A172 (cell line): ENCODE measurements at regions not wholly inside any gene's neighbourhood (a gene's known extent, or its start where the extent isn't known, plus 50 kb on each side); places are given as distances from the start of the nearest gene placed in this dataset.
A peak's percentile ranks its signal among the peaks of the same experiment; 100 is the strongest.

Experiments
- DNase-seq: peaks from one replicate; pipeline ENCODE4 v3.0.0-alpha.2; 2015; ENCODE audit warnings: low spot score

- no peak for DNase-seq
These were observed 393.8 kb downstream of the ZNF385D start for GRCh38 chr3:21357241-21357640.

GRCh38 chr3:21356402-21356801 lies 394.6 kb downstream of the ZNF385D start:
- peak; percentile 30 for DNase-seq

- peak; percentile 19 for DNase-seq
These were observed 405.5 kb downstream of the ZNF385D start for GRCh38 chr3:21345382-21345976.

GRCh38 chr3:21331857-21332256 lies 419.2 kb downstream of the ZNF385D start:
- no peak for DNase-seq

- DNase-seq = peak; percentile 4
These were observed 419.7 kb downstream of the ZNF385D start for GRCh38 chr3:21331321-21331720.

- peak; percentile 32 for DNase-seq
These were observed 420.7 kb downstream of the ZNF385D start for GRCh38 chr3:21330293-21330692.

GRCh38 chr3:21328711-21329390 lies 422.2 kb downstream of the ZNF385D start:
- DNase-seq = no peak

DNA sequence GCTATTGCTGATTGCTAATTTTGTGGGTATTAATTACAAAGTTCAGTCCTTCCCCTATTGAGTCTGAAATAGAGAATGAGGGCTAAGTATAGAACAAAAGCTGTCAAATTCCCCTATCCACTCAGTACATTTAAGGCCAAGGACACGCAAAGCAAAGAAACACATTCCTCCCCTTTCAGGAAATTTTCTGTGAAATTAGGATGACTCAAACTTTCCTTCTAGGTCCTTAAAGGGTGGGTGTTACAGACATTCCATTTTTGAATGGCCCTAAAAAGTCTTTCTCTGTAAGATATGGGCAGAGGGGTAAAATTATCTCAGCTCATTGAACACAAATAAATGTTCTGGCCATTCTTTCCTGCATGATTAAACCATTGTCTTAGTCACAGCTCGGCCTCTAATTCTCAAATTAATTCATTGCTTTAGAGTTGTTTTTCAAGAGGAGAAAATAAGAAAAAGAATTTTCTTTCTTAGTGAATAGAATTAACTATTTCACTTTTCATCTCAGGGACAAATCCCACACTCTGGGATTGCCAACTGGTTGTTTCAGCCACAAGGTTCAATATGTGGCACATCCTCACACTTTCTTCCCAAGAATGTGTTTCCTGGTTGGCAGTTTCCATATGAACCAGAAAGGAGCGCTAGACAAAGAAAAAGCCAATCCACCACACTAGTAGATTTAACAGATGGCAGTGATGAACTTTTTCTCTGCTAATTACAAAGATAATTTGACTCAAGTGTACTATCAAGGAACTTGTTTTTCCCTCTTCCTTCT lies 424.1 kb downstream of the ZNF385D start:
- no peak for DNase-seq

- DNase-seq = no peak
These were observed 436.3 kb downstream of the ZNF385D start for GRCh38 chr3:21314688-21315087.

DNA sequence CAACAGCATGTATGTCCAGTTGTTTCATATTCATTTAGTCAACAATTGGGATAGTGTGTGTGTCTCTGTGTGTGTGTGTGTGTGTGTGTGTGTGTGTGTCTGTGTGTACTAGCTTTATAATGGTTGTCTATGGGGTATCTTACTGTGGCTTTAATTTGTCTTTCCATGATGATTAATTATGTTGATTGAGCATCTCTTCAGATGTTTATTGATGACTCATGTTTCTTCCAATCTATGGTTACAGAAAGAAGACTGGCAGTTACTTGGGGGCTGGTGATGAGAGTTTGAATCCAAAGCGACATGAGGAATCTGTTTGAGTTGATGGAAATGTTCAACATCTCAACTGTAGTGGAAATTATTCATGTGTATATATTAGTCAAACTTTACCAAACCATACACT lies 440.1 kb downstream of the ZNF385D start:
- no peak for DNase-seq

DNA sequence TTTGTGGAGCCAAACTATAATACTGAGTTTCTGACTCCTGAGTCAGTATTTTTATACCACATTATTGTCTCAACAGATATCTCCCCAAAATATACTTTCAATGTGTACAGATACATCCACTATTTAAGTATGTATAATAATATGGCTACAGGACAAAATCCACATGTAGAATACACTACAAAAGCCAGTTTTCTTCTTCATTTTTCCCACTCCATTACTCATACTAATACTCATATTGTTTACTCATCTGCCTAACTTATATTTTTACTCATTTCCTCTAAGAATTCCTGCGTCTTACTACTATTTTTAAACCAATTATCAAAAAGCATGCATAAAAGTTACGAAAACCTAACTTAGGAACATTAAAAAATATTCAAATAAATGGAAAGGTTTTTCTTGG lies 440.8 kb downstream of the ZNF385D start:
- no peak for DNase-seq

DNA sequence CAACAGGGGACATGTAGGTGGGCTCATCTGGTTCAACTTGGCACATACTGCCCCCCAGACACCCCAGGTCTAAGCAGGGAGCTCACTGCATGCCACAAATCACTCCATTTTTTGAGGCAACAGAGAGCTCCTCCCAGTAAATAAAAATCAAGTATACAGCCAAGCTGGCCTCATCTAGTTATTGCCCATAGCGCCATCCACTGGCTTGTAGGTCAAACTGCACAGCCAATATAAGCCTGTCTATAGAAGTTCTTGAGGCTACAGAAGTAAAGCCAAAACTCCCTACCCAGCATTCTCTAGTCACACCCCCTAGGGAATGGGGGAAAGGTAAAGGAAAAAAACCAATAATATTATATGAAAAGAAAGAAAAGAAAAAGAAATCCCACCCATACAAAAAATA lies 453.7 kb downstream of the ZNF385D start:
- no peak for DNase-seq

DNA sequence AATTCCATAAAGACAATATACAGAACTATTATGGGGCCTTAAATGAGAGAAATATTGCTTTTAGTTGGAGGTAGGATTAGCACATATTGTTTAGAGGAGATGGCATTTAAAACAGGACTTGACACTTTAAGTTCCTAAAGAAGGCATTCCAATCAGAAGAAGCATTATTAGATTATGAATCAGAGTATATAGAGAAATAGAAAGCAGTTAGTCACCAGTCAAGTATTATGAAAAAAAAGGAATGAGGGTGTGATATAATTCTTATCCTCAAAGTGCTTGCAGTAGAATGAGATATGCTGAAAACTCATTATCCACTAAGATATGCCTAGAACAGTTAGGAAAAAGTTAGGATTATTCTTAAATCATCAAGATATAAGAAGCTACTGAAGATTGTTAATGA lies 456.2 kb downstream of the ZNF385D start:
- peak; percentile 52 for DNase-seq

GRCh38 chr3:21292971-21293370 lies 458.0 kb downstream of the ZNF385D start:
- no peak for DNase-seq

GRCh38 chr3:21290557-21290956 lies 460.5 kb downstream of the ZNF385D start:
- no peak for DNase-seq

GRCh38 chr3:21274079-21274571 lies 476.9 kb downstream of the ZNF385D start:
- peak; percentile 31 for DNase-seq

- DNase-seq = peak; percentile 24
These were observed 477.6 kb downstream of the ZNF385D start for GRCh38 chr3:21273259-21274025.

GRCh38 chr3:21271606-21272016 lies 479.4 kb downstream of the ZNF385D start:
- no peak for DNase-seq

DNA sequence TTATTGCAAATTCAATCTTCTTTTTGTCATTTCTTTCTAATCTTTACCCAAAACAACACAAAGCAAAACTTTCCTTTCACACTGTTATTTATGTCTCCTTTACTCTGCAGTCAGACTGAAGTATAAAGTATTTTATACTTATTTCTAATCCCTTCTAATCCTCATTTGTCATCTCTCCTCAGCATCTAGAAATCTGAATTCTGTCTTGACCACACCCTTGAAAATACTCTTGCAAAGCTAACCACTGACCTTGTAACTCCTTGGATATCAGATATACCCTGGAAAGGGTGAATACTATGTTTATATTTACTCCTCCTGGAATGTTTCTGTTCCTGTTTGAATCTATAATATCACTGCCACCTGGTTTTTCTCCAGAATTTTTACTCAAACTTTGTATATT lies 481.1 kb downstream of the ZNF385D start:
- DNase-seq = no peak

GRCh38 chr3:21260507-21260906 lies 490.5 kb downstream of the ZNF385D start:
- no peak for DNase-seq

DNA sequence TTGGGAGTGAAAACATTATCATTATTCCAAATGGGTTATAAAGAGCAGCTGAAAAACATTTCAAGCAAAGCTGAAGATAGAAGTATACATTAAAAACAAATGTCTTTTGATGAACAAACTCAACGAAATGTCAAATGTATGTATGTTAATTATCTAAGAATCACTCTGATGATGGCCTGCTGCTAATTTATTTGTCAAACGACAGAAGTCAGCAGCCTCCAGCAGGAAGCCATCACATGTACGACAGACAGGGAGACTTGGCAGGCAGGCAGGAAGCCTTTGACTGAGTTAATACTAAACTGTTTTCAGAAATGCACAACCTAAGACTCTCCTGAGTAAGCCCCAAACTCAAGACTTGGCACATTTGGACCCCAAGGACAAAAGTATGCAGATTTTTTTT lies 491.1 kb downstream of the ZNF385D start:
- DNase-seq = no peak

DNA sequence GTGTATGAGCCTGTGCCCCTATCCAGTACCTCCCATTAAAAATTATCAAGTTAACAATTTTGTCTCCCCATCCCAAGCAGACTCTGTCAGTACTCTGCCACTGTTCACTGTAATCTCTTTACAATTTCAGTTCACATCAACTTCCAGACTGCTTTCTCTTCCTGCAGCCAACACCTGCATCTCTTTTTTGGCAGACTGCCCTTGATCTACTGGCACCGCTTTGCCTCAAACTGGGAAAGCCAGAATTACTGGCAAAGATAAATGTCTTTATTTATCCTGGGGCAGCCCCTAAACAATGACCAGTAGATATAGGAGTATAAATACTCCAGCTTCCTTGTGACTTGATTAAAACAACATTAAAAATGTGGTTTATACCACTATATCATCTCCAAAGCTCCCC lies 494.1 kb downstream of the ZNF385D start:
- peak; percentile 16 for DNase-seq
